NCI-H1092 (cell line): ENCODE measurements at regions not wholly inside any gene's neighbourhood (a gene's known extent, or its start where the extent isn't known, plus 50 kb on each side); places are given as distances from the start of the nearest gene placed in this dataset.

Experiments
- DNase-seq: peaks from one replicate; lab custom pipeline; 2025; lab: John Stamatoyannopoulos, UW

DNA sequence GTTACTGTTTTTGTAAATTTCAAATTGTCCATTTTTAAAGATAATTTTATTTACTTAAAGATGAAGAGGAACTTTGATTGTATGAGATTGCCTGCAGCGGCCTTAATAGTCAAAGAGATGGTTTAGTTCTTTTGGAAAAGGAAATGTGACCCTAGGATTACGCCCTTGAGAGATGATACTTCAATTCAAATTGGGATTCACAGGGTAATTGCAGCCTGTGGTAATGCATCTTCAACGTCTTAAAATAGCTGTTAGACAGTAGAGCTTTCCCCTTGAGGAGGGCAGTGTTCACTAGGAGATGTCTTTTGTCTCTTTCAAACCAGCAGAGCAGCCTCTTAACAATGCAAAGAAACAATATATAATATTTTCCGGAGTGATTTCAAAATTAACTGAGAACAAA lies 127.1 kb downstream of the TAF11L14 start:
- DNase-seq, result no peak

DNA sequence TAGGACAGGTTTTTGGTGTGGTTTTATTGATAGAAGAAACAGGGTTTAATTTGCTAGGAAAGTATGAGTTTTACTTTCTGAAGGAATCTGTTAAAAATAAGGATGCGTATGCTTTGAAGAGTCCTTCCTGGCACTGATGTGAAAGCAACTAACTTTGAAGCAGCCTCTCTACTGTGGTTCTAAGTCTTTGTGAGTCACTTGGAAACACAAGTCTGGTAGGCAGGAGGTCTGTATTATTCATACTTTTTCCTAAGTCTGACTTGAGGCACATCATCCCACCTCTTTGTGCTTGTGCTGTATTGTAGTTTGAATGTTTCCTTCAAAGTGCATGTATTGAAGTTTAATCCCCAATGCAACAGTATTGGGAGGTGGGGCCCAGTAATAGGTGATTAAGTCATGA lies 129.0 kb downstream of the TAF11L14 start:
- DNase-seq, result no peak

DNA sequence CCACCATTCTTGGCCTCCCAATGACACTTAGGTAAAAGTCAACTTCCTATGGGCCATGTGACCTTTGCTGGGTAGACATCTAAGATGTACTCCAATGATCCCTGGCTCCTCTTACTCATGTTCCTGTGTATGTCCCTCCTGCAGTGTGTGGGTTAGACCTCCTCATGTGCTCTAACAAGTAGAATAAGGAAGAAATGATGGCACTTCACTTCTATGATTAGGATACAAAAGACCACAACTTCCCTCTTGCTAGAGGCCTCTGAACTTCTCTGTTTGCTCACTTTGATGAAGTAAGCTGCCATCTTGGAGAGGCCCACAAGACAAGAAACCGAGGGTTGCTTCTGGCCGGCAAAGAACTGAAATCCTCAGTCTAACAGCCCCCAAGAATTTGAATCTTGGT lies 131.8 kb downstream of the TAF11L14 start:
- no peak for DNase-seq

DNA sequence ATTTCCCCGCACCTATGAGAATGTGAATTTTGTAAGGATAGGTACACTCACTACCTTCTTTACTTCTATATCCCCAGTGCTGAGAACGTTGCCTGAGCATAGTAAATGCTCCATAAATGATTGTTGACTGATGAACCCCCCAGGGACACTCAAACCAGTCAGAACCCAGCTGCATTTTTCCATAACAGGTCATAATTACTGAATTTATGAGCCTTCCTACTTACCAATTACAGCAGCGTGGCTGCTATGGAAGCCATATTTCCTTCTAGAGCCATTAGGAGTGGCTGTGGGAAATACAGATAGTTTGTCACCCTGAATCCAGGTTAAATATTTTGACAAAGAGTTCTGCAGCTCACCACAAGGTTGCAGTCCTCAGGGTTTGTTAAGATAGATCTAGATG lies 135.0 kb downstream of the TAF11L14 start:
- no peak for DNase-seq

DNA sequence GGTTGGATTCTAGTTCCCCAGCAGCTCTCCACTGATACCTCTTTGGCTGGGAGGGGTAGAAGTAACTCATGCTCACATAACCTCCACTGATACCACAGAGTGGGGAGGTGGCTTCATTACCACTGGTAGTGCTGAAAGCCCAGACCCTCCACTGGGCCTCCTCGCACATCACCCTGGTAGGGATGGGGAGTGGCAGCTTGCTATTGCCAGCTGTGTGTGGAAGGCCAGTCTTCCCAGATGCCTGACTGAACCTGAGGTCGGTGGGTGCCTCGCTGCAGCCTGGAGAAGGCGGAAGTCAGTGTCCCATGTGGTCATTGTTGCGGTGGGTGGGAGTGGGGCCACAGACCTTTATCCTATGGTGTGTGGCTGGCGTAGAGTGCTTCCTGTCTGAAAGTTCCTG lies 138.0 kb downstream of the TAF11L14 start:
- DNase-seq, result no peak

DNA sequence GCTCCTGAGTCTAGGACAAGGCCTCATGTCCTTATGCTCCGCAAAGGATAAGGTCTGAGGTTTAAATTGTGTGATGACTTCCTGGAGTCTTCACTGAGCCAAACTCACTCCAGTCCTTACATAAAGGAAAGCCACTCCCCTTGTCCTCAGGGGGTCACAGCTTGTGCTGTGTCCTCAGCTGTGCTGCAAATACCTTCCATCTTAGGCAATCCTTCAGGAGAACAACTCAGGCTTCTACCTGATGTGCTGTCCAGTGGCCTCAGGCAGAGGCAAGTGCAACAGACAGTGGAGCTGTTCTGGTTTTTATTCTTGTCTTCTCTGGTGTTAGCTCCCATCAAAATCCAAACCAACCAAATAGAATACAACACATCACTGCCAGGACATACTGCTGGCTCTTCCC lies 151.5 kb downstream of the TAF11L14 start:
- no peak for DNase-seq

DNA sequence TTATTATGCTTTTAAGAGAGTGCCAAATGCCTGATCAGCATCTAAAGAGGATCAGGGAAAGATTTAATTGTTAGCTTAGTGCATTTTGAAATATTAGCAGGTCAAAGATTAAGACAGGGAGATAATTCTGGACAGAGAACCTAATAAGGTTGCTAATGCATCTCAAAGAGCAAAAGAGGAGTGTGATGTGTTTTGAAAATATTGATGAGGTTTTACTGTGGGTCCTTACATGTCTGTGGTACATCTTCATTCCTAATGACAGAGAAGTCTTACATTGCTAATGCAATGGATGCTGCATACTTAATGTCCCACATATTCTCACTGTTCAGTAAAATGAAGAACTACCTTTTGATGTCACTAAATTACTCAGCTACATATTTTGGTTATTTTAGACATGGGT lies 154.1 kb downstream of the TAF11L14 start:
- DNase-seq, result no peak

DNA sequence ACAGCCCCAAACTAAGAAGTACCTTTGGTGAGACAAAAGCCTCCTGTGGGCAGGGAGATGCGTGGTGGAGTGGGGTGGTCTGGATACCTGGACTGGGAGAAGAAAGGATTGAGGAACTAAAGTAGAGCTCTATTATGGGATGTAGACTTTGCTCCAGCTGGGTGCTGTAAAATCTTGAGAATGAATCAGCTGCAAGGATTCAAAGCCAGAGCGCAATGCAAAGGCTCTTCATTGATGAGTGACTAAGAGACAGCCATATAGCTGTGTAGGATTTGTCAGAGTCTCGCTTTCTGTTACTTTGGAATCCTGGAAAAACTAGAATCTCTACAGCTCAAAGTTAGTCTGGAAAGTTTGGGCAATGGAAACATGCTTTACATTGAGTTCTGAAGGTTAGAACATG lies 159.9 kb downstream of the TAF11L14 start:
- DNase-seq, result no peak

DNA sequence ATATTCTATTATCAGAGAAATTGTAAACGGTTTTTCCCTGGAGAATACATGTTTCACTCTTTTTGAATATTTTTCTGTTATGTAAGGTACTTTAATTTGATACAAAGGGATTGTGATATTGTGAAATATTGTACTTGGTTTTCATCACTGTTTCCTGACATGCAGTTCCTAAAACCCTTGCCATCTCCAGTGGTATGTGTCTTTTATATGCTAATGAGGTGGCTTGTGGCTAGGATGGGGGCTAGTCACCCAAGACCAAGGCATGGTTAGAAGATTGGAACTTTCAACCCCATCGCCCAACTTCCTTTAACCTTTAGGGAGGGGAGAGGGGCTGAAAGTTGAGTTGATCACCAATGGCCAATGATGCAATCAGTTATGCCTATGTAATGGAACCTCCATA lies 160.6 kb downstream of the TAF11L14 start:
- no peak for DNase-seq

DNA sequence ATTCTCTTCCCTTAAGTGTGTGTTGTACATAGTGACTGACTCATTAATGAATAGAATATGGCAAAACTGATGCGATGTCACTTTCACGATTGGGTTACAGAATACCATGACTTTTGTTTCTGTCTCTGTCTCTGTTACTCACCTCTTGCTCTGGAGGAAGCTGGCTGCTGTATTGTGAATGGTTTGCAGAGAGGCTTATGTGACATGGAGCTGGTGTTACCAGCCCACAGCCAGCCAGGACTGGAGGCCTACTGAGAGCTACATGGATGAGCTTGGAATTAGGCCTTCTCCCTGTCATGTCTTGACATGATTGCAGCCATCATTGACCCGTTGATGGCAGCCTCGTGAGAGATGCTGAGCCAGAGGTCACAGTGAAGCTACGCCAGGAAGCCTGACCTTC lies 161.9 kb downstream of the TAF11L14 start:
- DNase-seq, result no peak

DNA sequence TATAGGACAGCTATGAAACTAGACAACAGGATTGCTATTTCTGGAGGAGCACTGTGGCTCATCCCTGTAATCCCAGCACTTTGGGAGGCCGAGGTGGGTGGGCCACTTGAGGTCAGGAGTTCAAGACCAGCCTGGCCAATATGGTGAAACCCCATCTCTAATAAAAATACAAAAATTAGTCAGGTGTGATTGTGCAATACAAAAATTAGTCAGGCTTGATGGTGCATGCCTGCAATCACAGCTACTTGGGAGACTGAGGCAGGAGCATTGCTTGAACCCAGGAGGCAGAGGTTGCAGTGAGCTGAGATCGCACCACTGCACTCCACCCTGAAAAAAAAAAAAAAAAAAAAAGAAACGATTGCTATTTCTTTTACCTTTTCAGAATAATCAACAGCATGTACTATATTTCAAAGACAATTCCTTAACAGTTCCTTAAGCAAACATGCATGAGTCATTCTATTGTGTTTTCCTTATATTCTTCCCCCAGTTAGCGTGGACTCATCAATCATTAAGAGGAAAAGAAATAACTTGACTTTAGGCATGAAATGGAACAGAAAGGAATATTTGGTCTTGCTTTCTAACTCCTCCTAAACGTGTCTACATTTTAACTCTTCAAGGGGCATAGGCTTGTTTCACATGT lies 162.6 kb downstream of the TAF11L14 start:
- DNase-seq, result no peak

DNA sequence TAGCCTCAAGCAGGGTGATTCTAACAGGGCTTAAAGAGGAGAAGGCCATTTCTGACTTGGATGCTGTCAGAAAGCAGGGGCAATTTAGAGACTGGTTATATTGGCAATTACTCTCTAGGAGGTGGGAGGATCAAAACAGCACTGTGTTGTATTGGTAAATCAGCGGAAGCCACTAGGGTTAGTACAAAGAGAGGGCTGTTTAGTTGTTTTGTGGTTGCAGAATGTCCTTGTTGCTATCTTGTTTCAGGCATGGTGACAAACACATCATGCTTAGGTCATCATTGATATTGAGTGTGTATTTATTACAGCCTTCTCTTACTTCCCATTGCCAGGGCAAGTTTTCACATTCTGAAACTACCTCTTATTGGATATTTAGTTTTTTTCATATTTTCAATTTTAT lies 165.3 kb downstream of the TAF11L14 start:
- DNase-seq, result no peak

DNA sequence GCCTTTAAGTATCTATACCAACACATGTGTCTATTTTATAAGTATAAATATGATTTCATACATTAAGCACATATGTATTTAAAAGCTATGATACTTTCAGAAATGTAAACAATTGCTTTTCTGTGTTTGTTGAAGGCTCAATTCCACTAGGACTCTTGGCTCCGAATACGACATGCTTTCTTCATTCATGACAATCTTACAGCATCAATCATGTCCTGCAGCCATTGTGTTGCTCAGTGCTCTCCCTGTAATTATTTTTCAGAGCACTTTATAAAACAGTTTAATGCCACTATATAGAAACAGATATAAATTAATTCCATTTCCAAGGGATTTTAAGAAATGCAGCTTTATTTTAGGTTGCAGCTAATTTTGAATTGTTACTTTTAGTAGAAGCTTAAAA lies 167.3 kb downstream of the TAF11L14 start:
- DNase-seq, result no peak

DNA sequence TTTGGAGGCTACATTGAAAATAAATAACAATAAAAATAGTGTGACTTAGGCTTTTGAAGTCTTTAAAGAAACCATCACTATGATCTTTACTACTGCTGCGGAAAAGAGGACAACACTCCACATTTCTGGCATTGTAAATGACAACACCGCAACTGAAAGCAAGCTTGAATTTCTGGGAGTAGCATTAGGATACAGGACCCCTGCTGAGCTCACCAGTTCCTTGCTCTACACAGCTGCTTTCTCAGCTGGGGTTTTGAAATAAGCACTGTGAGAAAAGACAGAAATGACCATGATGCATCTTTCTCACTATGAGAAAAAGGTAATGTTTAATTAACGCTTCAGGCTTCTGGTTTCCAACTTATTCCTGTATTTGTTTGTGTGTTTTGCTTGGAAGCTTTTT lies 168.0 kb downstream of the TAF11L14 start:
- peak; percentile 9 for DNase-seq

DNA sequence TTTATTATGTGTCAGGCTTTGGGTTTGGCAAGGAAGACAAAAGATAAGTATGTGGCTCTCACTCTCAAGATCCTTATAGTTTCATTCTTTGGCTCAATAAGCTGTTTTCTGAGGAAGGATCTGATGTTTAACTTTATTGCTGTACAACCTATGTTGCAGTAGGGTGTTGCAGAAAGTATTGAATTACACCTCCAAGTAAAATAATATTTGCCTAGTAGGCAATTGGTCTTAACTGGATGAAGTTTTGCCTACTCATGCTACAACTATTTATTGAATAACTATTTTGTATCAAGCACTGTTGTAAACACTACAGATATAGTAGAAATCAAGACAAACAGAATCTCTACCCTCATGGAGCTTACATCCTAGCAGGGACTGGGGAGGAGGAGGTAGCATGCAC lies 169.7 kb downstream of the TAF11L14 start:
- DNase-seq, result no peak

DNA sequence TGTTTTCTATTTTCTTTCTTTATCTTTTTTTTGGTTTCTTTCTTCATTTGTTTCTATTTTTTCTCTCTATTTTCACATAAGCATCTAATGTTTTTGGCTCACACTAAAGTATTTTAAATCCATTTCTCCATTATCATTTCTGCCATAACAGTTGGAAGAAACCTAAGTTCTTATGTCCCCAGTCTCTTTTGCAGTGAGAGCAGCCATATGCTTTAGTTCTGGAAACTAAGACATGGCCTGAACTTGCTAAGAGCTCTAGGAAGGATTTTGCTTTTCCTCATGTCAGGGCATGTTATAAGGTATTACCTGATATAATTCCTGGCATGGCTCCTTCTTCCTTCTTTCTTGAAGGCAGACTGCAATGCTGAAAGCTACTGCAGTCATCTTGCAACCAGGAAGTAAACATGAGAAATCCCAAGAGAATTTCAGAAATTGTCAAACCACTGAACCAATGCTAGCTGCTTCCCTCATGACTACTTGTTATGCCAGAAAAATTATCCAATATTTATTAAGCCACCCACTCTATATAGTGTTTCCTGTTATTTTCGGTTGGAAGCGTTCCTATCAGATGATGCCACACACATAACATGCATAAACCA lies 171.1 kb downstream of the TAF11L14 start:
- no peak for DNase-seq

DNA sequence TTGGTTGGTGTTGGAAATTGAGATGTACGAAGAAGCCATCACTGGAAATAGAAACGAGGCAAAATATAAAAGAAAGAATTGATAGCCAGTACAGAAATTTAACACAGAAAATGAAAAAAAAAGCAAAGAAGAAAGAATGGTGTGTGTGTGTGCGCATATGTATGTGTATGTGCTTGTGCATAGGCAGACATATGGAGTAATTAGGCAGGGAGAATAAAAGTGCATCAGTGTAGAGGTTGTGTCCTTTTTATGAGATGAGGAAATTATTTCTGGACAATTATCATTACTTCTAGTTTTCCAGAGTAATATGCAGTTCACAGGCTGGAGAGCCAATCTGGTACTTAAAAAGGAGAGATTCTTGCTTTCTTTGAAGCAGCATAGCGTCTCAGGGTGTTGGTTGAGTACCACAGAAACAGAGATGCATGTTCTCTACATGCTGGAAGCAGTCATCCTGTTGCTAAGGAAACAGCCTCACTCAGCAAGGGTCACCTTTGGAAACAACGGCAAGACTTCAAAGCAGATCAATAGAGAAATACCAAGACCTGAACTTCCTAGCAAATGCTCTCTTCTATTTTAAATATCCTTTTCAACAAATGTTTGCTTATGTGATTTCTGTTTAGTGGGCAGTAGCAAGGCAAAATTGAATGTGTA lies 172.7 kb downstream of the TAF11L14 start:
- DNase-seq, result no peak

DNA sequence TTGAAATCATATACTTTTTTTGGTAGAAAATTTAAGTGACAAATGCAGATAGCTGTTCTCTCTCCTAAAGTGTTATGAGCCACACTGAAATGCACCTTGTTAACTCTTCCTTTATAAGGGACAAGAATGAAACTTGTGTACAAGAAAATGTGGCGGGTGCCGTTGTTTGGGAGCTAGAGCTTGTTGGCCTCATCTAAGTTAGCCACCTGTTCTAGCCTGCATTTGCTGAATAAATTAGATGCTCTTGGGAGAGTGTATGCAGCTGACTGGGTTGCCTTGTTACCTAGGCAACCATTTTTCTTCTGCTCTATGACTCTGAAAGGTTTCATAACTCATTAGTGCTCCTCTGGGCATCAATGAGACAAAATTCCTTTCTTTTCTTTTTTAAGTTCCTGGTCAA lies 174.3 kb downstream of the TAF11L14 start:
- no peak for DNase-seq

DNA sequence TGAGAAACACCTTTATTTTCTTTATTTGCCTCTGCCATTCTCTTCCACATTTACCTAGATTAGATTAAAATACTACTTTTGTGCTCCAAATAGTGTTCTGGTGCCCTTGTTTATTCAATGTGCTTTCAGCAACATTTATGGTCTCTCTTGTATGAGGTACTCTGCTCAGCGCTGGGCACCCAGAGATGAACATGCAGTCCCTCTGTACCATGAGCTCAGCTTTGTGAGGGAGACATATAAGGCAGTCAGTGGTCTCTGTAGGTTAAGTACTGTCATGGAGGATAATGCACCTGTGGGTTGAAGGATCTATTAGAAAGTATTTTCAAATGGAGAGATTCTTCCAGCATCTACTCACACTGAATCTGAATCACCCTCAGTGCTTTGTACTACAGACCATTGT lies 176.5 kb downstream of the TAF11L14 start:
- no peak for DNase-seq

DNA sequence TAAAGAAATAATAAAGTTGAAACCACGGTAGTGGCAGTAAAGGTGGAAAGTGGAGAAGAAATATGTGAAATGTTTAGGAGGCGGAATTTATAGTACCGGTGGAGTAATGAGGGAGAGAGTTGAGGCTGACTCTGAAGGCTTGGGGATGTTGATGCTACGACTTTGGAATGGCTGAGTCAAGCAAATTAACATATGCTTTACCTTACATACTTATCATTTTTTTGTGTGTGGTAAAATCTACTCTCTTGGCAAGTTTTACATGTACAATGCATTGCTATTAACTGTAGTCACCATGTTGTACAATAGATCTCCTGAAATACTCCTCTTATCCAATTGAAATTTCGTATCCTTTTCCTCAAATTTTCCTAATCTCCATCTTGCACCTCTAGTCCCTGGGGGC lies 179.0 kb downstream of the TAF11L14 start:
- no peak for DNase-seq

DNA sequence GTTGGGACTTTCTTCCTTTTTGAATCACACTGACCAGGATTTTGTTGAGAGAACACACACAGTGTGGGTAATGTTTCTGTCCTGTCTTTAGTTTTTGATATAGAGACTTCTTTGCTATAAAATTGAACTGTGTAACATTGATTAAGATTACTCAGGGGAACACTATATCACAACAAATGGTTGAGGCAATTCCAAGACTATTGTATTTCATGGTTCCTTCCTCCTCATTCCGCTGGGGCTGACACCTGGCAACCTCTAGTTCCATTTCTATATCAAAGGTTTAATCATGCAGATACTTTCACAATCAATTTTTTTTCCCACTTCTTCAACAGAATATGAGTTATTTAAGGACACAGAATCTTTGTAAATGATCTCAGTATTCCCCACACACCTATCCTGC lies 182.2 kb downstream of the TAF11L14 start:
- no peak for DNase-seq

DNA sequence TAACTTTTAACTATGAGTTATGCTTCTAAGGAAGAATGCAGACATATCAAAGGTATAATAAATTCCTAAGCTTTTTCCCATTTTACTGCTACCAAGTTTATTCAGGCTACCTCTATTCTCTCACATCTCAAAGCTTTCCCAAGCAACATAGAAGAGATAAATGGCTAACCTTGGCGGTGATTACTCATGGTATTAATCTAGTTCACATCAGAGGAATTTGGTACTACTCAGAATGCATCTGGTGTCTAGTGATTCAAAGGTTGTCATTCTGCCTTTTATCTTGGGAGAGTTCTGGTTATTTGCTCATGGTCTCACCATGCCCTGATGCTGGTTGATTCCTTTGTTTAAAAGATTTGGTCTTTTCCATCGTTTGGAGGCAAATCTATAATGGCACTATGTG lies 182.7 kb downstream of the TAF11L14 start:
- no peak for DNase-seq

DNA sequence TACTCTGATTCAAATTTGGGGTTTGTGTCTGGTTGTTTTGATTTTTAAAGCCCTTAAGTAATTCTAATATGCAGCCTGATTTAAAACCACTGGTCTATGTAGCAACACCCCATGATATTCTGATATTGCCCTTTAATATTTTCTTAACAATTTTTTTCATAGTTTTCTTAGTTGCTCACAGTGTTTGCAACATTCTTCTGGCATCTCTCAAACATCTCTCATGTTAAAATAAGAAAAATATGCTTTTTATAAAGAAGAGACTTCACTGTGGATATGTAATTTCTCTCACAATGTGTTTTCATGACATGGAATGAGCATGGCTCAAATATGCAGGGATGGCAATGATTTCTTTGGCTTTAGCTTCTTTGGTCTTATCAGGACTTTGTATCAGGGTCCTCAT lies 183.7 kb downstream of the TAF11L14 start:
- DNase-seq, result no peak

DNA sequence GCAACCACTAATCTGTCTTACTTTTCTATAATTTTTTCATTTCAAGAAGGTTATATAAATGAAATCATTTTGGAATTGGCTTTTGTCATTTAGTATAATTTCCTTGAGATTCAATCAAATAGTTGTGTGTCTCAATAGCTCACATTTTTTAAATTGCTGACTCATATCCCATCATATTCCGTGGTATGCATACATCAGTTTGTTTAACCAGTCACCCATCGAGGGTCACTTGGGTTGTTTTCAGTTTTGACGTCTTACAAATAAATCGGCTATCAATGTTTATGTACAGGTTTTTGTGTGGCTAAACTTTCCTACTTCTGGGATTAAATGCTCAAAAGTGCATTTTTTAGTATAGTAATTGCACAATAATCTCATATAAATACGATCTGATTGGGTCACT lies 185.5 kb downstream of the TAF11L14 start:
- no peak for DNase-seq
